GM12873 (cell line): ENCODE measurements at regions not wholly inside any gene's neighbourhood (a gene's known extent, or its start where the extent isn't known, plus 50 kb on each side); places are given as distances from the start of the nearest gene placed in this dataset.

Experiments used
- CTCF ChIP-seq: IDR thresholded peaks from 2 replicates; pipeline ENCODE4 v1.5.1; 2012; ENCODE audit warnings: low read depth, mild to moderate bottlenecking, moderate library complexity, low read length, control low read depth; ENCODE audit not compliant: insufficient read depth; ENCODE audit errors: missing control alignments

GRCh38 chr13:21817878-21818277 is 147.0 kb downstream of the FGF9 start:
- no peak for TF ChIP-seq CTCF

- TF ChIP-seq CTCF: no peak
These were observed 151.2 kb downstream of the FGF9 start for GRCh38 chr13:21822029-21822428.

- no peak for TF ChIP-seq CTCF
These were observed 152.5 kb downstream of the FGF9 start for GRCh38 chr13:21823416-21823815.

GRCh38 chr13:21823949-21824348 is 153.1 kb downstream of the FGF9 start:
- no peak for TF ChIP-seq CTCF

- no peak for TF ChIP-seq CTCF
These were observed 154.3 kb downstream of the FGF9 start for GRCh38 chr13:21825186-21825585.

GRCh38 chr13:21825801-21826200 is 154.9 kb downstream of the FGF9 start:
- no peak for TF ChIP-seq CTCF

- TF ChIP-seq CTCF: no peak
These were observed 155.5 kb downstream of the FGF9 start for GRCh38 chr13:21826214-21827015.
